ENCODE measurements at regions not wholly inside any gene's neighbourhood (a gene's known extent, or its start where the extent isn't known, plus 50 kb on each side); places are given as distances from the start of the nearest gene placed in this dataset.

DNA sequence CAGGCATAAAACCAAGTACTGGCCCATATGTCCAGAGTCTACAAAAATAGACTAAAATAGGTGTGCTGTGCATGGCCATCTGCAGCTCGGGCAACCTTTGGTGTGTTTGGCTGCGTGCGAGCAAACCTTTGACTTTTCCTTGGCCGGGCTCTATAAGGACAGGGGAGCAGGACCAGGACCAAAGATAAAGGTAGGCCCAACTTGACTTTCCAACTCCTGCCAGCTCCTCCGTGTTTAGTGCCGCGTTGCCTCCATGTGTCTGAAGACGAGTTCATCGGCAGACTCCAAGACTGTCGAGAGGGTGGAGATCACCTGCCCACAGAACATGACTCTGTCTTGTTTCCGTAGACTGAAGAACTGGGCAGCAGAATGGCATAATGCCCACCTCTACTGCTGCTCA lies 375.5 kb downstream of the IRS2 start:
- H3K4me1 Mint-ChIP-seq: peaks cover 10% of the 10 kb centered on the region
- POLR2A ChIA-PET: no interaction called here

More for the DNA sequence above, 375.5 kb downstream of the IRS2 start:
- peaks cover 4% of the 10 kb centered on the region; the same call in 1 of the 2 replicates for H3K9me3 Mint-ChIP-seq
- CTCF ChIA-PET: no interaction called here
- no peak for ATAC-seq
- H3K27ac Mint-ChIP-seq: no peak overlapping the region
- H3K4me3 Mint-ChIP-seq: no peak overlapping the region
- no peaks in the 10 kb centered on the region for H3K36me3 Mint-ChIP-seq
- DNase-seq (ENCODE audit: low spot score): no peak
- H3K27me3 Mint-ChIP-seq (ENCODE audit: low read depth): no peaks in the 10 kb centered on the region
- TF ChIP-seq, protein P1, sequence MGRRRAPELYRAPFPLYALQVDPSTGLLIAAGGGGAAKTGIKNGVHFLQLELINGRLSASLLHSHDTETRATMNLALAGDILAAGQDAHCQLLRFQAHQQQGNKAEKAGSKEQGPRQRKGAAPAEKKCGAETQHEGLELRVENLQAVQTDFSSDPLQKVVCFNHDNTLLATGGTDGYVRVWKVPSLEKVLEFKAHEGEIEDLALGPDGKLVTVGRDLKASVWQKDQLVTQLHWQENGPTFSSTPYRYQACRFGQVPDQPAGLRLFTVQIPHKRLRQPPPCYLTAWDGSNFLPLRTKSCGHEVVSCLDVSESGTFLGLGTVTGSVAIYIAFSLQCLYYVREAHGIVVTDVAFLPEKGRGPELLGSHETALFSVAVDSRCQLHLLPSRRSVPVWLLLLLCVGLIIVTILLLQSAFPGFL (CRISPR knock-in tag; IDR thresholded peaks at IDR 0.05; ENCODE audit: borderline replicate concordance): no peak
- TF ChIP-seq ESRRA (CRISPR knock-in tag; IDR thresholded peaks at IDR 0.05; ENCODE audit: borderline replicate concordance) (no peak), NFYB (CRISPR knock-in tag; conservative IDR thresholded peaks at IDR 0.05; ENCODE audit: low read depth) (no peak), GTF2I (CRISPR knock-in tag; conservative IDR thresholded peaks at IDR 0.05) (no peak), JUN (CRISPR knock-in tag; IDR thresholded peaks at IDR 0.05) (no peak), PRDM15 (CRISPR knock-in tag; IDR thresholded peaks at IDR 0.05) (no peak), AR (CRISPR knock-in tag; IDR thresholded peaks at IDR 0.05) (no peak), ZNF263 (CRISPR knock-in tag; IDR thresholded peaks at IDR 0.05; ENCODE audit: low read depth) (no peak), KAT7 (CRISPR knock-in tag; IDR thresholded peaks at IDR 0.05; ENCODE audit: borderline replicate concordance) (no peak), USF2 (CRISPR knock-in tag; IDR thresholded peaks at IDR 0.05) (no peak)
